H9 (cell line): ENCODE measurements at regions not wholly inside any gene's neighbourhood (a gene's known extent, or its start where the extent isn't known, plus 50 kb on each side); places are given as distances from the start of the nearest gene placed in this dataset.

Source experiments
- DNase-seq: peaks from one replicate; pipeline ENCODE4 v3.0.0-alpha.2; 2017
- H2AFZ ChIP-seq: one replicate; pipeline ENCODE4 v1.6.1; 2013; ENCODE audit warnings: mild to moderate bottlenecking, low read length, control low read depth, moderate library complexity
- H2AK5ac ChIP-seq: 2 replicates; pipeline ENCODE4 v1.6.1; 2013; ENCODE audit warnings: low read length, control low read depth, mixed read lengths; ENCODE audit not compliant: insufficient read length
- H2BK120ac ChIP-seq: one replicate; pipeline ENCODE4 v1.6.1; 2013; ENCODE audit warnings: low read depth, mild to moderate bottlenecking, low read length, control low read depth, inconsistent platforms; ENCODE audit not compliant: poor library complexity, severe bottlenecking
- H2BK12ac ChIP-seq: 2 replicates; pipeline ENCODE4 v1.6.1; 2013; ENCODE audit warnings: low read length, control low read depth, mixed read lengths, low read depth; ENCODE audit not compliant: insufficient read length
- H2BK15ac ChIP-seq: 2 replicates; pipeline ENCODE4 v1.6.1; 2013; ENCODE audit warnings: low read depth, low read length, control low read depth
- H2BK20ac ChIP-seq: one replicate; pipeline ENCODE4 v1.6.1; 2013; ENCODE audit warnings: low read depth, mild to moderate bottlenecking, low read length, control low read depth, inconsistent platforms; ENCODE audit not compliant: poor library complexity, severe bottlenecking
- H2BK5ac ChIP-seq: 2 replicates; pipeline ENCODE4 v1.6.1; 2013; ENCODE audit warnings: low read length, control low read depth, mixed read lengths; ENCODE audit not compliant: insufficient read length
- H3K14ac ChIP-seq: 2 replicates; pipeline ENCODE4 v1.6.1; 2013; ENCODE audit warnings: low read length, control low read depth; ENCODE audit not compliant: insufficient read depth
- H3K18ac ChIP-seq: 2 replicates; pipeline ENCODE4 v1.6.1; 2013; ENCODE audit warnings: low read depth, mild to moderate bottlenecking, mixed read lengths, low read length, control low read depth; ENCODE audit not compliant: insufficient read length
- H3K23ac ChIP-seq: 2 replicates; pipeline ENCODE4 v1.6.1; 2013; ENCODE audit warnings: low read length, control low read depth, mixed read lengths, low read depth; ENCODE audit not compliant: insufficient read length
- H3K23me2 ChIP-seq: 2 replicates; pipeline ENCODE4 v1.6.1; 2013; ENCODE audit warnings: low read depth, mild to moderate bottlenecking, mixed read lengths, low read length, control low read depth; ENCODE audit not compliant: insufficient read length, poor library complexity, severe bottlenecking
- H3K27ac ChIP-seq: 2 replicates; pipeline ENCODE4 v1.5.1; 2013; ENCODE audit warnings: low read length, control low read depth, mixed read lengths, low read depth; ENCODE audit not compliant: insufficient read length
- H3K27me3 ChIP-seq: 2 replicates; pipeline ENCODE4 v1.6.1; 2013; ENCODE audit warnings: low read length, control low read depth, inconsistent platforms; ENCODE audit not compliant: insufficient read depth
- H3K4ac ChIP-seq: 2 replicates; pipeline ENCODE4 v1.6.1; 2013; ENCODE audit warnings: low read depth, mild to moderate bottlenecking, control low read depth, inconsistent platforms, low read length, moderate library complexity
- H3K4me1 ChIP-seq: 2 replicates; pipeline ENCODE4 v1.6.1; 2013; ENCODE audit warnings: low read length, control low read depth, inconsistent platforms; ENCODE audit not compliant: insufficient read depth
- H3K4me2 ChIP-seq: 2 replicates; pipeline ENCODE4 v1.6.1; 2013; ENCODE audit warnings: low read length, control low read depth, mixed read lengths; ENCODE audit not compliant: insufficient read length, insufficient read depth
- H3K56ac ChIP-seq: 2 replicates; pipeline ENCODE4 v1.6.1; 2013; ENCODE audit warnings: low read depth, mild to moderate bottlenecking, mixed read lengths, low read length, control low read depth; ENCODE audit not compliant: insufficient read length
- H3K79me1 ChIP-seq: 2 replicates; pipeline ENCODE4 v1.6.1; 2013; ENCODE audit warnings: low read depth, mild to moderate bottlenecking, moderate library complexity, low read length, control low read depth, inconsistent platforms; ENCODE audit not compliant: insufficient read depth, poor library complexity, severe bottlenecking
- H3K79me2 ChIP-seq: 2 replicates; pipeline ENCODE4 v1.6.1; 2013; ENCODE audit warnings: low read length, control low read depth, inconsistent platforms; ENCODE audit not compliant: insufficient read depth
- H3K9ac ChIP-seq: 2 replicates; pipeline ENCODE4 v1.6.1; 2013; ENCODE audit warnings: low read length, control low read depth, mixed read lengths; ENCODE audit not compliant: insufficient read length; ENCODE audit errors: extremely low read depth
- H3K9me3 ChIP-seq: one replicate; pipeline ENCODE4 v1.6.1; 2013; ENCODE audit warnings: low read depth, low read length, inconsistent platforms; ENCODE audit not compliant: control insufficient read depth
- H3T11ph ChIP-seq: one replicate; pipeline ENCODE4 v1.6.1; 2013; ENCODE audit warnings: mild to moderate bottlenecking, low read length, control low read depth, inconsistent platforms
- H4K20me1 ChIP-seq: one replicate; pipeline ENCODE4 v1.6.1; 2013; ENCODE audit not compliant: control insufficient read depth, insufficient read length, insufficient read depth
- H4K5ac ChIP-seq: 2 replicates; pipeline ENCODE4 v1.6.1; 2013; ENCODE audit warnings: low read depth, mild to moderate bottlenecking, mixed read lengths, low read length, control low read depth; ENCODE audit not compliant: insufficient read length
- H4K8ac ChIP-seq: replicated peaks from 2 replicates; pipeline ENCODE4 v1.6.1; 2013; ENCODE audit warnings: low read length, control low read depth, mixed read lengths, low read depth; ENCODE audit not compliant: insufficient read length
- H4K91ac ChIP-seq: 2 replicates; pipeline ENCODE4 v1.6.1; 2013; ENCODE audit warnings: low read depth, mild to moderate bottlenecking, moderate library complexity, mixed read lengths, low read length, control low read depth; ENCODE audit not compliant: insufficient read length
- H3K27ac Mint-ChIP-seq, 3 experiments: 2 replicates in 2 of 3; 3 replicates in 1 of 3; pipeline ENCODE4 v1.8.0; 2020 to 2021; ENCODE audit warnings: mixed read lengths in 3 of 3, mild to moderate bottlenecking in 1 of 3, moderate library complexity in 1 of 3
- H3K27me3 Mint-ChIP-seq: 2 replicates; pipeline ENCODE4 v1.8.0; 2021; ENCODE audit warnings: low read depth, mild to moderate bottlenecking, moderate library complexity, mixed read lengths
- H3K36me3 Mint-ChIP-seq, 3 experiments: 2 replicates in 2 of 3; 3 replicates in 1 of 3; pipeline ENCODE4 v1.8.0; 2020 to 2021; ENCODE audit warnings: low read depth in 3 of 3, mixed read lengths in 3 of 3; ENCODE audit not compliant: insufficient read depth in 1 of 3
- H3K4me1 Mint-ChIP-seq, 2 experiments: 2 replicates each; pipeline ENCODE4 v1.8.0; 2020; ENCODE audit warnings: mixed read lengths in 2 of 2
- H3K4me3 Mint-ChIP-seq, 2 experiments: 2 replicates in 1 of 2; 3 replicates in 1 of 2; pipeline ENCODE4 v1.8.0; 2020 to 2021; ENCODE audit warnings: mild to moderate bottlenecking in 2 of 2, mixed read lengths in 2 of 2, moderate library complexity in 1 of 2
- H3K9me3 Mint-ChIP-seq, 2 experiments: 2 replicates in 1 of 2; 3 replicates in 1 of 2; pipeline ENCODE4 v1.8.0; 2020; ENCODE audit warnings: mild to moderate bottlenecking in 2 of 2, mixed read lengths in 2 of 2, moderate library complexity in 1 of 2
- CTCF ChIP-seq: fragments of 200-600 bp; sonication (generic); conservative IDR thresholded peaks from 3 replicates; pipeline ENCODE4 v1.8.0; 2021; ENCODE audit warnings: antibody characterized with exemption, mild to moderate bottlenecking
- WGBS: extraction: QIAGEN DNeasy Blood & Tissue Kit; methylation state at CpG from one replicate; pipeline ENCODE4 v1.1.7; 2013; ENCODE audit warnings: missing lambda C conversion rate, low lambda C conversion rate, mixed read lengths; ENCODE audit not compliant: insufficient read length; ENCODE audit errors: extremely low coverage; 5-methylcytosine and 5-hydroxymethylcytosine counted together

- Histone ChIP-seq H2AK5ac (no peak overlapping the region), H2BK20ac (no peak overlapping the region), H2BK12ac (no peak overlapping the region), H2BK5ac (no peak overlapping the region), H3K27me3 (no peaks in the 10 kb centered on the region), H3K4me1 (no peaks in the 10 kb centered on the region; the same call in 1 of the 2 replicates), H4K20me1 (no peaks in the 10 kb centered on the region), H3K4me2 (no peak overlapping the region), H3K23me2 (no peaks in the 10 kb centered on the region), H4K8ac (no peak overlapping the region), H4K5ac (no peak overlapping the region), H2BK120ac (no peak overlapping the region), H3K79me2 (no peaks in the 10 kb centered on the region), H3K18ac (no peak overlapping the region), H3K14ac (no peak overlapping the region), H3K27ac (no peak overlapping the region), H4K91ac (no peak overlapping the region), H3K56ac (no peak overlapping the region), H2BK15ac (no peak overlapping the region), H3T11ph (no peak overlapping the region), H2AFZ (no peak overlapping the region), H3K9ac (no peak overlapping the region), H3K9me3 (no peaks in the 10 kb centered on the region), H3K4ac (no peak overlapping the region), H3K23ac (no peak overlapping the region), H3K79me1 (no peaks in the 10 kb centered on the region)
- H3K9me3 Mint-ChIP-seq = no peaks in the 10 kb centered on the region; a peak in 1 of 5 replicates
- no peak for TF ChIP-seq CTCF
- no CpG with 5 or more reads among the region's 1 CpG for WGBS
- H3K27me3 Mint-ChIP-seq = no peaks in the 10 kb centered on the region
- no peak overlapping the region for H3K4me3 Mint-ChIP-seq
- peaks cover 9 to 12% of the 10 kb centered on the region in 2 experiments; a peak in 3 of 4 replicates for H3K4me1 Mint-ChIP-seq
- H3K27ac Mint-ChIP-seq = no peak overlapping the region
- no peak for DNase-seq
- H3K36me3 Mint-ChIP-seq = 0 out of 7 replicates have a peak, but pooled peaks cover 0 to under 1% (median 0%) of the 10 kb centered on the region in 3 experiments
Observed at GRCh38 chr6:21436625-21437024, 156.9 kb upstream of the SOX4 start.
